ENCODE measurements at regions not wholly inside any gene's neighbourhood (a gene's known extent, or its start where the extent isn't known, plus 50 kb on each side); places are given as distances from the start of the nearest gene placed in this dataset.

GRCh38 chrX:82041034-82041433 is 839.1 kb downstream of the SH3BGRL start:
- Histone ChIP-seq H3K4me3 (ENCODE audit: low read length in 3 of 3) (no peak overlapping the region), H3K9me3 (ENCODE audit: control insufficient read depth in 2 of 3, insufficient read depth in 1 of 3, low read length in 3 of 3) (no peaks in the 10 kb centered on the region), H3K4me1 (ENCODE audit: control insufficient read depth in 2 of 3, insufficient read depth in 2 of 3, low read depth in 1 of 3, low read length in 3 of 3) (no peaks in the 10 kb centered on the region), H3K27me3 (ENCODE audit: control insufficient read depth, insufficient read depth, low read length) (no peaks in the 10 kb centered on the region), H3K9ac (ENCODE audit: low read length in 3 of 3) (no peak overlapping the region), H3K36me3 (ENCODE audit: control insufficient read depth in 2 of 3, insufficient read depth in 3 of 3, low read length in 3 of 3) (no peaks in the 10 kb centered on the region), H3K27ac (ENCODE audit: low read depth in 2 of 2, low read length in 2 of 2) (no peak overlapping the region)
- no peak for TF ChIP-seq CTCF (IDR thresholded peaks at IDR 0.05; ENCODE audit: borderline replicate concordance, extremely low read depth, insufficient read depth)
- FAIRE-seq (peak; percentile 77), DNase-seq (no peak)
- intact Hi-C loops (cut with DNase I) = no loop called here

GRCh38 chrX:82058728-82059127 is 856.8 kb downstream of the SH3BGRL start:
- no peaks in the 10 kb centered on the region for H3K4me1 ChIP-seq (ENCODE audit: control insufficient read depth in 2 of 3, insufficient read depth in 2 of 3, low read depth in 1 of 3, low read length in 3 of 3)
- no peak overlapping the region for H3K27ac ChIP-seq (ENCODE audit: low read depth in 2 of 2, low read length in 2 of 2)
- no peak overlapping the region for H3K9ac ChIP-seq (ENCODE audit: low read length in 3 of 3)
- H3K36me3 ChIP-seq (ENCODE audit: control insufficient read depth in 2 of 3, insufficient read depth in 3 of 3, low read length in 3 of 3) = no peaks in the 10 kb centered on the region
- no peak overlapping the region for H3K4me3 ChIP-seq (ENCODE audit: low read length in 3 of 3)
- no peak for DNase-seq
- no peaks in the 10 kb centered on the region for H3K27me3 ChIP-seq (ENCODE audit: control insufficient read depth, insufficient read depth, low read length)
- FAIRE-seq = no peak
- H3K9me3 ChIP-seq (ENCODE audit: control insufficient read depth in 2 of 3, insufficient read depth in 1 of 3, low read length in 3 of 3) = no peaks in the 10 kb centered on the region
- TF ChIP-seq CTCF (IDR thresholded peaks at IDR 0.05; ENCODE audit: borderline replicate concordance, extremely low read depth, insufficient read depth) = no peak
- intact Hi-C loops (cut with DNase I) = no loop called here

GRCh38 chrX:82070948-82071347 is 869.0 kb downstream of the SH3BGRL start:
- no peak overlapping the region for H3K4me3 ChIP-seq (ENCODE audit: low read length in 3 of 3)
- no peak overlapping the region for H3K27ac ChIP-seq (ENCODE audit: low read depth in 2 of 2, low read length in 2 of 2)
- H3K36me3 ChIP-seq (ENCODE audit: control insufficient read depth in 2 of 3, insufficient read depth in 3 of 3, low read length in 3 of 3) = no peaks in the 10 kb centered on the region
- no peak for TF ChIP-seq CTCF (IDR thresholded peaks at IDR 0.05; ENCODE audit: borderline replicate concordance, extremely low read depth, insufficient read depth)
- intact Hi-C loops (cut with DNase I) = no loop called here
- DNase-seq = no peak
- no peaks in the 10 kb centered on the region for H3K9me3 ChIP-seq (ENCODE audit: control insufficient read depth in 2 of 3, insufficient read depth in 1 of 3, low read length in 3 of 3)
- no peaks in the 10 kb centered on the region for H3K27me3 ChIP-seq (ENCODE audit: control insufficient read depth, insufficient read depth, low read length)
- no peaks in the 10 kb centered on the region for H3K4me1 ChIP-seq (ENCODE audit: control insufficient read depth in 2 of 3, insufficient read depth in 2 of 3, low read depth in 1 of 3, low read length in 3 of 3)
- no peak for FAIRE-seq
- H3K9ac ChIP-seq (ENCODE audit: low read length in 3 of 3) = no peak overlapping the region

GRCh38 chrX:82081027-82081426 is 879.1 kb downstream of the SH3BGRL start:
- FAIRE-seq (no peak), DNase-seq (no peak)
- intact Hi-C loops (cut with DNase I) = no loop called here
- Histone ChIP-seq H3K27me3 (ENCODE audit: control insufficient read depth, insufficient read depth, low read length) (no peaks in the 10 kb centered on the region), H3K9me3 (ENCODE audit: control insufficient read depth in 2 of 3, insufficient read depth in 1 of 3, low read length in 3 of 3) (no peaks in the 10 kb centered on the region), H3K4me1 (ENCODE audit: control insufficient read depth in 2 of 3, insufficient read depth in 2 of 3, low read depth in 1 of 3, low read length in 3 of 3) (no peaks in the 10 kb centered on the region), H3K27ac (ENCODE audit: low read depth in 2 of 2, low read length in 2 of 2) (no peak overlapping the region), H3K36me3 (ENCODE audit: control insufficient read depth in 2 of 3, insufficient read depth in 3 of 3, low read length in 3 of 3) (no peaks in the 10 kb centered on the region), H3K4me3 (ENCODE audit: low read length in 3 of 3) (no peak overlapping the region), H3K9ac (ENCODE audit: low read length in 3 of 3) (no peak overlapping the region)
- no peak for TF ChIP-seq CTCF (IDR thresholded peaks at IDR 0.05; ENCODE audit: borderline replicate concordance, extremely low read depth, insufficient read depth)

All from kidney (tissue), 13 donors.